ENCODE measurements at regions not wholly inside any gene's neighbourhood (a gene's known extent, or its start where the extent isn't known, plus 50 kb on each side); places are given as distances from the start of the nearest gene placed in this dataset.

DNA sequence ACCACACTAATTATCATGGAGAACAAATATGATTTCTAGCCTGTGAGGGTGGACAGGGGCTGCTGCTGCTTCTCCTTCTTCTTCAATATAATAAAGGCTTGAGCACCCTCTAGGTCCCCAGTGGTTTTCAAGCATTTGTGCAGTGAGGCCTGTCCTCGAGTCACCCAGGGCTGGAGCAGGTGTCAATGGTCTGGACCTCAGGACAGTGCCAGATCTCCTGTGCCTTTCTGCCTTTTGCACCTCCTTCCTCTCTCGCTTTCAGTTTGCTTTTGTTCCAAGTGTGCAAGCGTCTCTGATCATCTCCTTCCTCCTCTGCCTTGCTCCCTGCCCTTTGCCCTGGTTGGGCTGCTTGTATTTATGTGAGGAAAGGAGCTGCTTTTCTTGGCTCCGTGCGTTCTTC lies 152.2 kb upstream of the SYNDIG1 start:
- peaks cover 0 to 1% (median 0%) of the 10 kb centered on the region in 4 donors for H3K9me3 ChIP-seq (ENCODE audit: control insufficient read depth in 4 of 4, low read length in 3 of 4)

DNA sequence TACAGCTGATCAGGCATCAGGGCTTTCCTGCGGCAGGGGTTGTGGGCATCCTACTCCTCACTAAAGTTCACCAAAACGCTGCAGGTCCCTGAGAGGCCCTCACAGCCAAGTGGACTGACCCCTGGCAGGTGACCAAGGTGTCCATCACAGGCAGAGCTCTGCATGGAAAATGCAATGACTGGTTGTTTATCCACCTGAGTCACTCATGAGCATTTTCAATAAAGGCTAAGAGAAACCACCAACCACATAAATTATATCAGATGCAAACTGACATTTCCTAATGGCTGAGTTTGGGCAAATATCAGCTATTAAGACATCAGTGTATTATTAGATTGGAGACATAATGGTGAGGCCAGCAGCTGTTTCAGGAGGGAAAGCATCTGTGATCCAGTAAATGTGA lies 152.7 kb upstream of the SYNDIG1 start:
- 53% methylated on average over 2 of the region's 2 CpGs for WGBS
- H3K36me3 ChIP-seq (ENCODE audit: control insufficient read depth in 4 of 4, insufficient read depth in 3 of 4, low read depth in 1 of 4, low read length in 3 of 4), result no peaks in the 10 kb centered on the region
- no peak overlapping the region for H3K4me3 ChIP-seq (ENCODE audit: low read depth in 1 of 3, low read length in 3 of 3)
- H3K27me3 ChIP-seq (ENCODE audit: control insufficient read depth in 4 of 4, insufficient read depth in 4 of 4, low read length in 3 of 4), result no peaks in the 10 kb centered on the region
- no peaks in the 10 kb centered on the region for H3K4me1 ChIP-seq (ENCODE audit: control insufficient read depth in 4 of 4, insufficient read depth in 4 of 4, low read length in 3 of 4)
- H3K9ac ChIP-seq (ENCODE audit: low read depth in 1 of 2, low read length in 2 of 2), result no peak overlapping the region
- DNase-seq (ENCODE audit: low spot score), result no peak
- H3K9me3 ChIP-seq (ENCODE audit: control insufficient read depth in 4 of 4, low read length in 3 of 4), result peaks cover 0 to 1% (median 0%) of the 10 kb centered on the region in 4 donors
- no peak overlapping the region for H3K27ac ChIP-seq (ENCODE audit: low read depth in 1 of 2, low read length in 2 of 2)
- TF ChIP-seq, protein P1, sequence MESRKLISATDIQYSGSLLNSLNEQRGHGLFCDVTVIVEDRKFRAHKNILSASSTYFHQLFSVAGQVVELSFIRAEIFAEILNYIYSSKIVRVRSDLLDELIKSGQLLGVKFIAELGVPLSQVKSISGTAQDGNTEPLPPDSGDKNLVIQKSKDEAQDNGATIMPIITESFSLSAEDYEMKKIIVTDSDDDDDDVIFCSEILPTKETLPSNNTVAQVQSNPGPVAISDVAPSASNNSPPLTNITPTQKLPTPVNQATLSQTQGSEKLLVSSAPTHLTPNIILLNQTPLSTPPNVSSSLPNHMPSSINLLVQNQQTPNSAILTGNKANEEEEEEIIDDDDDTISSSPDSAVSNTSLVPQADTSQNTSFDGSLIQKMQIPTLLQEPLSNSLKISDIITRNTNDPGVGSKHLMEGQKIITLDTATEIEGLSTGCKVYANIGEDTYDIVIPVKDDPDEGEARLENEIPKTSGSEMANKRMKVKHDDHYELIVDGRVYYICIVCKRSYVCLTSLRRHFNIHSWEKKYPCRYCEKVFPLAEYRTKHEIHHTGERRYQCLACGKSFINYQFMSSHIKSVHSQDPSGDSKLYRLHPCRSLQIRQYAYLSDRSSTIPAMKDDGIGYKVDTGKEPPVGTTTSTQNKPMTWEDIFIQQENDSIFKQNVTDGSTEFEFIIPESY (IDR thresholded peaks at IDR 0.05), result no peak
- TF ChIP-seq FOXA1 (IDR thresholded peaks at IDR 0.05) (no peak), RAD21 (IDR thresholded peaks at IDR 0.05) (no peak), HNF4A (conservative IDR thresholded peaks at IDR 0.05) (no peak), SP1 (IDR thresholded peaks at IDR 0.05) (no peak), EGR1 (IDR thresholded peaks at IDR 0.05; ENCODE audit: low read depth in 2 of 2) (no peak), JUND (IDR thresholded peaks at IDR 0.05) (no peak), NR2F2 (IDR thresholded peaks at IDR 0.05) (no peak), TAF1 (conservative IDR thresholded peaks at IDR 0.05) (no peak)
- TF ChIP-seq, protein P2, sequence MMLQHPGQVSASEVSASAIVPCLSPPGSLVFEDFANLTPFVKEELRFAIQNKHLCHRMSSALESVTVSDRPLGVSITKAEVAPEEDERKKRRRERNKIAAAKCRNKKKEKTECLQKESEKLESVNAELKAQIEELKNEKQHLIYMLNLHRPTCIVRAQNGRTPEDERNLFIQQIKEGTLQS (IDR thresholded peaks at IDR 0.05), result no peak
- TF ChIP-seq, protein P3, sequence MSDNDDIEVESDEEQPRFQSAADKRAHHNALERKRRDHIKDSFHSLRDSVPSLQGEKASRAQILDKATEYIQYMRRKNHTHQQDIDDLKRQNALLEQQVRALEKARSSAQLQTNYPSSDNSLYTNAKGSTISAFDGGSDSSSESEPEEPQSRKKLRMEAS (IDR thresholded peaks at IDR 0.05), result no peak

More for the DNA sequence above, 152.2 kb upstream of the SYNDIG1 start:
- 69% methylated on average over 5 of the region's 5 CpGs for WGBS
- DNase-seq (ENCODE audit: low spot score), result no peak
- Histone ChIP-seq H3K9ac (ENCODE audit: low read depth in 1 of 2, low read length in 2 of 2) (no peak overlapping the region), H3K4me1 (ENCODE audit: control insufficient read depth in 4 of 4, insufficient read depth in 4 of 4, low read length in 3 of 4) (no peaks in the 10 kb centered on the region), H3K27ac (ENCODE audit: low read depth in 1 of 2, low read length in 2 of 2) (no peak overlapping the region), H3K27me3 (ENCODE audit: control insufficient read depth in 4 of 4, insufficient read depth in 4 of 4, low read length in 3 of 4) (peaks cover 0 to 3% (median 0%) of the 10 kb centered on the region in 4 donors), H3K36me3 (ENCODE audit: control insufficient read depth in 4 of 4, insufficient read depth in 3 of 4, low read depth in 1 of 4, low read length in 3 of 4) (no peaks in the 10 kb centered on the region), H3K4me3 (ENCODE audit: low read depth in 1 of 3, low read length in 3 of 3) (no peak overlapping the region)
- TF ChIP-seq, protein P1 (IDR thresholded peaks at IDR 0.05), result no peak
- TF ChIP-seq HNF4G (IDR thresholded peaks at IDR 0.05) (no peak), RXRA (IDR thresholded peaks at IDR 0.05) (no peak), NR2F2 (IDR thresholded peaks at IDR 0.05) (no peak), EGR1 (IDR thresholded peaks at IDR 0.05; ENCODE audit: low read depth in 2 of 2) (no peak), RAD21 (IDR thresholded peaks at IDR 0.05) (no peak), JUND (IDR thresholded peaks at IDR 0.05) (no peak), YY1 (IDR thresholded peaks at IDR 0.05) (no peak), SP1 (IDR thresholded peaks at IDR 0.05) (no peak), GABPA (IDR thresholded peaks at IDR 0.05 in 1 of 2, conservative IDR thresholded peaks at IDR 0.05 in 1 of 2) (no peak), HNF4A (conservative IDR thresholded peaks at IDR 0.05) (no peak), FOXA2 (IDR thresholded peaks at IDR 0.05) (no peak)
- TF ChIP-seq, protein P3 (IDR thresholded peaks at IDR 0.05), result no peak
- TF ChIP-seq, protein P4, sequence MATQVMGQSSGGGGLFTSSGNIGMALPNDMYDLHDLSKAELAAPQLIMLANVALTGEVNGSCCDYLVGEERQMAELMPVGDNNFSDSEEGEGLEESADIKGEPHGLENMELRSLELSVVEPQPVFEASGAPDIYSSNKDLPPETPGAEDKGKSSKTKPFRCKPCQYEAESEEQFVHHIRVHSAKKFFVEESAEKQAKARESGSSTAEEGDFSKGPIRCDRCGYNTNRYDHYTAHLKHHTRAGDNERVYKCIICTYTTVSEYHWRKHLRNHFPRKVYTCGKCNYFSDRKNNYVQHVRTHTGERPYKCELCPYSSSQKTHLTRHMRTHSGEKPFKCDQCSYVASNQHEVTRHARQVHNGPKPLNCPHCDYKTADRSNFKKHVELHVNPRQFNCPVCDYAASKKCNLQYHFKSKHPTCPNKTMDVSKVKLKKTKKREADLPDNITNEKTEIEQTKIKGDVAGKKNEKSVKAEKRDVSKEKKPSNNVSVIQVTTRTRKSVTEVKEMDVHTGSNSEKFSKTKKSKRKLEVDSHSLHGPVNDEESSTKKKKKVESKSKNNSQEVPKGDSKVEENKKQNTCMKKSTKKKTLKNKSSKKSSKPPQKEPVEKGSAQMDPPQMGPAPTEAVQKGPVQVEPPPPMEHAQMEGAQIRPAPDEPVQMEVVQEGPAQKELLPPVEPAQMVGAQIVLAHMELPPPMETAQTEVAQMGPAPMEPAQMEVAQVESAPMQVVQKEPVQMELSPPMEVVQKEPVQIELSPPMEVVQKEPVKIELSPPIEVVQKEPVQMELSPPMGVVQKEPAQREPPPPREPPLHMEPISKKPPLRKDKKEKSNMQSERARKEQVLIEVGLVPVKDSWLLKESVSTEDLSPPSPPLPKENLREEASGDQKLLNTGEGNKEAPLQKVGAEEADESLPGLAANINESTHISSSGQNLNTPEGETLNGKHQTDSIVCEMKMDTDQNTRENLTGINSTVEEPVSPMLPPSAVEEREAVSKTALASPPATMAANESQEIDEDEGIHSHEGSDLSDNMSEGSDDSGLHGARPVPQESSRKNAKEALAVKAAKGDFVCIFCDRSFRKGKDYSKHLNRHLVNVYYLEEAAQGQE (IDR thresholded peaks at IDR 0.05), result no peak
- TF ChIP-seq, protein P5, sequence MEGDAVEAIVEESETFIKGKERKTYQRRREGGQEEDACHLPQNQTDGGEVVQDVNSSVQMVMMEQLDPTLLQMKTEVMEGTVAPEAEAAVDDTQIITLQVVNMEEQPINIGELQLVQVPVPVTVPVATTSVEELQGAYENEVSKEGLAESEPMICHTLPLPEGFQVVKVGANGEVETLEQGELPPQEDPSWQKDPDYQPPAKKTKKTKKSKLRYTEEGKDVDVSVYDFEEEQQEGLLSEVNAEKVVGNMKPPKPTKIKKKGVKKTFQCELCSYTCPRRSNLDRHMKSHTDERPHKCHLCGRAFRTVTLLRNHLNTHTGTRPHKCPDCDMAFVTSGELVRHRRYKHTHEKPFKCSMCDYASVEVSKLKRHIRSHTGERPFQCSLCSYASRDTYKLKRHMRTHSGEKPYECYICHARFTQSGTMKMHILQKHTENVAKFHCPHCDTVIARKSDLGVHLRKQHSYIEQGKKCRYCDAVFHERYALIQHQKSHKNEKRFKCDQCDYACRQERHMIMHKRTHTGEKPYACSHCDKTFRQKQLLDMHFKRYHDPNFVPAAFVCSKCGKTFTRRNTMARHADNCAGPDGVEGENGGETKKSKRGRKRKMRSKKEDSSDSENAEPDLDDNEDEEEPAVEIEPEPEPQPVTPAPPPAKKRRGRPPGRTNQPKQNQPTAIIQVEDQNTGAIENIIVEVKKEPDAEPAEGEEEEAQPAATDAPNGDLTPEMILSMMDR (IDR thresholded peaks at IDR 0.05; ENCODE audit: low read depth, low read length, missing input control), result no peak
- TF ChIP-seq, protein P2 (IDR thresholded peaks at IDR 0.05), result no peak
